Umbilical cord (tissue), 1 donor: ENCODE measurements at regions not wholly inside any gene's neighbourhood (a gene's known extent, or its start where the extent isn't known, plus 50 kb on each side); places are given as distances from the start of the nearest gene placed in this dataset.
A peak's percentile ranks its signal among the peaks of the same experiment; 100 is the strongest.
"Not testable (repeated sequence)": the region's sequence is repeated elsewhere in the genome, so short reads cannot be mapped to it uniquely, and the experiment has no call there.

Source experiments
- DNase-seq: peaks from one replicate; pipeline ENCODE4 v3.0.0-alpha.2; 2015; ENCODE audit warnings: low spot score

DNA sequence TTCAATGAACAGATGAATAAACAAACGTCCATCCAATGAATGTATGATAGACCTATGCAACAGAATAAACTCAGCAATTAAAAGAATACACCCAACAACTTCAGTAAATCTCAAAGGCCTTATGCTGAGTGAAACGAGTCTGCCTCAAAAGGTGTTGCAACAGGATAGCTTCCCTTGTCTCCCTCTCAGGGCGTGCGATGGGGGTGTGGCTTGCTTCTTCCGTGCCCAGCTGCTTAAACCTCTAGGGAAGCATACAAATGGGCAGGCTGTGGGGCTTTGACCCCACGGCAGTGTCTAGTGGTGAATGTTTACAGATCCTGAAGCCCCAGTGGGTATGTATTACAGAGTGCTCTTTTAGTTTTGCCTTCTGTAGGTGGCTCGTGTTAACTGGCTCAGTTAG lies 87.0 kb upstream of the CCL21 start:
- DNase-seq, result no peak

DNA sequence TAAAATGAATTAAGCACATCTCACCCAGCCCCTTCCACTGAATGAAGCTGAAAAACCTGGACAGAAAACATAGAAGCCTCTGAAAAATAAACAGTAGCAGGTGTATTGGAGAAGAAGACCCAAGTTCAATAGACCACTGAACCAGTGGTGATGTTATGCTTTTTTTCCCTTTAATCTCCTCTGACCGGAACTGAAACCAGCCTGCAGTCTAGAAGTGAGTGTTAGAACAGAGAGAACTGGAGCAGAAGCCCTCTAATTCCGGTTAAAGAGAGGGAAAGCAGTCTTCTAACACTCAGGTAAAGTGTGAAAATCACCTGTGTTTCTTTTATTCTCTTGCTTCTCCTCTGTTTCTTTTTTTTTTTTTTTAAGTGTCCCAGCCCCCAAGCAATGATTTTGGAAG lies 83.5 kb upstream of the CCL21 start:
- DNase-seq, result no peak

DNA sequence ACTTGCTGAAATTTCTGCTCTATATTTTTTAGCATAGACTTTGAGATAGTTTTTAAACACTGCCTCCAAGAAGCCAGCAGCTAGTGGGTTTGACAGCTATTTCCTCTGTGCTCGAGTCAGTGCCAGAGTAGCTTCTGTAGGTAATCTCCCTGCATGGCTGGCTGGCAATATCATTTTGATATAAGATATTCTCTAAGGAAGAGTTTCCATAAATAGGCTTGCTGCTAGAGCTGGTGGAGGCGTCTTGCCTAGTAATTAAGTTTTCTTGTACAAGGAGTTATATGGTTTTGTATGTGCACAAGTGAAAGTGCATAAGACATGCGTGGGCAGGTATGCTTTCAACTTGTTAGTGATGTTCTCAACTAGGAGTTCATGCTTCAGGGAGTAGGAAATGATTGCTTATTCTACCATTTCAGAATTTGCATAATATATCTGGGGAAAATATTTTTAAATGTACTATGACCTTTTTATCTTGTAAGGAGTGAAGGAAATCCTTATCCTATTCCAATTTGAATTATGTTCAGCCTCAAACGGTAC lies 74.1 kb upstream of the CCL21 start:
- DNase-seq, result no peak

DNA sequence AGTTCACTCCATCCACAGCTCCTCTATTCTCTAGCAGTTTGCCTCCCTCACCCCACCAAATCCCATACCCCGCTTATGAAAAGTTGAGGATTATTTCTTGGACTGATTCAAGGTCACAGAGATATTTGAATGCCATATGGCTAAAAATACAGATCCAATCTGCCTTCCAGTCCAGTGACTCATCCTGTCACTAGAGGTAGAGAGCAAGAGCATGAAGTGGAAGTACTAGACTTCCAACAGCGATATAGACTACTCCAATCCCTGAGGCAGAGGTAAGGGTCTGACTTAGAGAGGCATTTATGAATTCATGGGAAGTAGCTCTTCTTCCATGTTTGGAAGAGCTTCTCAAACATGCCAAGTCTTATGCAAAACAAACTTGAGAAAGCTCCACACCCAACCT lies 72.4 kb upstream of the CCL21 start:
- no peak for DNase-seq

DNA sequence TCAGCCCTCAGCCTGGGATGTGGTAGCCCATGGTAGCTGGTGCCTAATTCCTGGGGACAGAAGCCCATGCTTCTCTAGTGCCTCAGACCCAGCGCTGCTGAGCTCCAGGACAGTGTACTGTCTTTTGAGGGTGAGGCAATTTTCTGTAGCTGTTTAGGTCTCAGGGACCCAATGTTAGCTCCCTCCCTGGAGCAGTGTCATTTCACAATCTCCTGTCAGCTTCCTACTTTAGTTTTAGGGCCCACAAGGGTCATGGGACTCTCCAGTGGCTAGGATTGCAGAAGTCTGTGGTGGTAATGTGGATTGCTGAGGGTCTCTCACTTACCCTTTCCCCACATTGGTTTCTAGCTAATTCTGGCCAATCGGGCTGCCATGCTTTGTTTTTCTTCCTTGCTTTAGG lies 67.7 kb upstream of the CCL21 start:
- peak; percentile 4 for DNase-seq

DNA sequence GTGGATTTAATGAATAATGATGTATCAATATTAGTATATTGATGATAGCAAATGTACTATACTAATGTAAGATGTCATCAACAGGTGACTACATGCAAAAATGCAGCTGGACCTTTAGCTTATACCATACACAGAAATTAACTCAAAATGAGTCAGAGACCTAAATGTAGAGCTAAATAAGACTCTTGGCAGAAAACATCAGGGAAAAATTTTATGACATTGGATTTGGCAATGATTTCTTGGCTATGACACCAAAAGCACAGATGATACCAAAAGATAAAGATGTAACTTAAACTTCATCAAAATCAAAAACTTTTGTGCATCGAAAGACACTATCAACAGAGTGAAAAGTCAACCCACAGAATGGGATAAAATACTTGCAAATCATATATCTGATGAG lies 64.0 kb upstream of the CCL21 start:
- DNase-seq, result no peak

DNA sequence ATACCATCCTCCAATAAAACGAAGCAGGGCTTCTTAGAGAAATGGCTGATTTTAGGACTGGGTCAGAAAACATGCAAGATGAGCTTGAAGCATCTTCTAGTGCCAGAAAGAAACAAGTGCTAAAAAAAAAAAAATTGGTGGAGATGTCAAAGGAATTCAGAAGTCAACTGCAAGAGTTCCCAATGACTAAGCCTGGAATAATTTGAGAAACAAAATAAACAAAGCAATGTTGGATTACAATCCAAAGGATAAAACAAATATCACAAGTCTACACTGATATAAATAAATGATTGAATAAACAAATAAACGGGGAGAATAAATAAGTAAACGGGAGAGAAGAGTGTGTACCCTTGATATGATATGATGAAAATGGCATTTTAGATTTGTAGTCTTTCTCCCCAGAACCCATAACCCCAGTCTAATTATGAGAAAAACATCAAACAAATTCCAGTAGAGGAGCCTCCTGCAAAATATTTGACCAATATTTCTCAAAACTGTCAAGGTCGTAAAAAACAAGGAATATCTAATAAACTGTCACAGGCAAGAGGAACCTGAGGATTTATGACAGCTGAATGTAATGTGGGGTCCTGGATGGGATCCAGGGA lies 63.5 kb upstream of the CCL21 start:
- no peak for DNase-seq

DNA sequence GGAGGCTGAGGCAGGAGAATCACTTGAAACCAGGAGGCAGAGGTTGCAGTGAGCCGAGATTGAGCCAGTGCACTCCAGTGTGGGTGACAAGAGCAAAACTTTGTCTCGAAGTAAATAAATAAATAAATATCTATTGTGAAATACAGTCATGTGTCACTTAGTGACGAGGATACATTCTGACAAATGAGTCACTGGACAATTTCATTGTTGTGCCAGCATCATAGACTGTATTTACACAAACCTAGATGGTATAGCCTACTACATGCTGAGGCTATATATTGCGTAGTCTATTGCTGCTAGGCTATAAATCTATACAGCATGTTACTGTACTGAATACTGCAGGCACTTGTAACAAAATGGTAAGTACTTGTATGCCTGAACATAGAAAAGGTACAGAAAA lies 61.1 kb upstream of the CCL21 start:
- no peak for DNase-seq

DNA sequence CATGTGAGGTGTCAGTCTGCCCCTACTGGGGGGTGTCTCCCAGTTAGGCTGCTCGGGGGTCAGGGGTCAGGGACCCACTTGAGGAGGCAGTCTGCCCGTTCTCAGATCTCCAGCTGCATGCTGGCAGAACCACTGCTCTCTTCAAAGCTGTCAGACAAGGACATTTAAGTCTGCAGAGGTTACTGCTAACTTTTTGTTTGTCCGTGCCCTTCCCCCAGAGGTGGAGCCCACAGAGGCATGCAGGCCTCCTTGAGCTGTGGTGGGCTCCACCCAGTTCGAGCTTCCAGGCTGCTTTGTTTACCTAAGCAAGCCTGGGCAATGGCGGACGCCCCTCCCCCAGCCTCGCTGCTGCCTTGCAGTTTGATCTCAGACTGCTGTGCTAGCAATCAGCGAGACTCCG lies 57.2 kb upstream of the CCL21 start:
- not testable (repeated sequence) for DNase-seq

DNA sequence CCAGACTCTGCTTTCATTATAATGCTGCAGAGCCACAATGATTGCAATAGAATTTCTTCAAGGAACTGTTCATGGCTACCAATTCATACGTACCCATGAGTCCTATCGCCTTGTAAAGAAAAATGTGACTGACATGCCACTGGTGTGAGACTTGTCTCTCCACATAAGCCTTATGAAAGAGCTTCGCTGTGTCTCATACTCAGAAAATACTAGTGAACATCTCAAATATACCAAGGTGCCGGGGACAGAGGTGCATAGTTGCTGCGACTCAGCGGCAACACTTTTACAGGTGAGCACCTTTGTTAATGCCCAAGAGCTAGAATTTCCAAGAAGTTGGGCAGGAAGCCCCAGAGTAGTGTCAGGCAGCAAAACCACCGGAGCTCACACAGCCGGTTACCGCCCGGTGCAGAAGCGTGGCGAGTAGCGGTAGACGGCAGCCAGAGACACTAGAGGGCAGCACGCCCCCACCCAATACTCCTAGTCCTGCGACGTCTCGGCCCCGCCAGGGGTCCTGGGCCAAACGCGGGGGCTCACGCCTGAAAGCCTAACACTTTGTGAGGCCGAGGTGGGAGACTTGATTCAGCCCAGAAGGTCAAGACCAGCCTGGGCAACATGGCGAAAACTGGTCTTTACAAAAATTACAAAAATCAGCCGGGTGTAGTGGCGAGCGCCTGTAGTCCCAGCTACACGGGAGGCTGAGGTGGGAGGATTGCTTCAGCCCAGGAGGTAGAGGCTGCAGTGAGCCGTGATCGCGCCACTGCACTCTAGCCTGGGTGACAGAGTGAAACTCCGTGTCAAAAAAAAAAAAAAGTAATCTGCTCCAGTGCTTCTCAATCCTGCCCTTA lies 50.5 kb upstream of the CCL21 start:
- DNase-seq, result peak; percentile 25
